Activated CD8-positive, alpha-beta T cell treated with anti-CD3 and anti-CD28 coated beads for 36 hours (primary cell): ENCODE measurements at regions not wholly inside any gene's neighbourhood (a gene's known extent, or its start where the extent isn't known, plus 50 kb on each side); places are given as distances from the start of the nearest gene placed in this dataset.

Experiments used
- ATAC-seq: fragments of 200-7000 bp; cut with Tn5 transposase; one replicate; pipeline ENCODE4 v1.10.0; 2021; ENCODE audit warnings: mild to moderate bottlenecking, moderate library complexity
- CTCF ChIA-PET: fragments of 350-600 bp; sonication (Branson Sonifier 250); formaldehyde crosslinking; loops from one replicate; lab custom pipeline; 2021; ENCODE audit warnings: antibody characterized with exemption; lab: Charles Lee
- POLR2A ChIA-PET: fragments of 350-600 bp; sonication (Branson Sonifier 250); formaldehyde crosslinking; loops from one replicate; lab custom pipeline; 2021; ENCODE audit warnings: antibody characterized with exemption; lab: Charles Lee
- DNase-seq: peaks from one replicate; pipeline ENCODE4 v3.0.0-alpha.2; 2020
- H3K27ac Mint-ChIP-seq: one replicate; pipeline ENCODE4 v1.8.0; 2021; ENCODE audit warnings: mild to moderate bottlenecking, mixed read lengths
- H3K27me3 Mint-ChIP-seq: one replicate; pipeline ENCODE4 v1.8.0; 2021; ENCODE audit warnings: mixed read lengths
- H3K36me3 Mint-ChIP-seq: one replicate; pipeline ENCODE4 v1.8.0; 2021; ENCODE audit warnings: low read depth, mixed read lengths
- H3K4me1 Mint-ChIP-seq: one replicate; pipeline ENCODE4 v1.8.0; 2021; ENCODE audit warnings: low read depth, mixed read lengths
- H3K4me3 Mint-ChIP-seq: one replicate; pipeline ENCODE4 v1.8.0; 2021; ENCODE audit warnings: mild to moderate bottlenecking, moderate library complexity, mixed read lengths
- H3K9me3 Mint-ChIP-seq: one replicate; pipeline ENCODE4 v1.8.0; 2021; ENCODE audit warnings: mixed read lengths
- CTCF ChIP-seq: fragments of 200-600 bp; IDR thresholded peaks from one replicate; pipeline ENCODE4 v1.8.0; 2022; ENCODE audit warnings: antibody characterized with exemption, mild to moderate bottlenecking
- intact Hi-C: fragments of 100-400 bp; cut with micrococcal nuclease; formaldehyde crosslinking; loops from one replicate; pipeline ENCODE4 v1.10.0; 2022

GRCh38 chr1:169043823-169044222, 62.7 kb upstream of the ATP1B1 start:
- Mint-ChIP-seq H3K27me3 (no peaks in the 10 kb centered on the region), H3K4me1 (peaks cover 57% of the 10 kb centered on the region), H3K4me3 (no peak overlapping the region), H3K27ac (peak overlapping the region; percentile 87), H3K36me3 (no peaks in the 10 kb centered on the region), H3K9me3 (no peaks in the 10 kb centered on the region)
- POLR2A ChIA-PET = interaction anchor here (0.7 to 1.1 kb wide), 3 partner anchors 25 to 347 kb away, joined by 3 read pairs; no protein-coding TSS in a partner anchor
- CTCF ChIA-PET = no interaction called here
- ATAC-seq = peak; percentile 22
- DNase-seq = no peak
- no peak for TF ChIP-seq CTCF
- intact Hi-C loops = no loop called here

- TF ChIP-seq CTCF = no peak
- ChIA-PET CTCF (no interaction called here), POLR2A (interaction anchor here (0.7 to 1.1 kb wide), 3 partner anchors 24 to 346 kb away, joined by 3 read pairs; no protein-coding TSS in a partner anchor)
- no peaks in the 10 kb centered on the region for H3K9me3 Mint-ChIP-seq
- H3K27me3 Mint-ChIP-seq = no peaks in the 10 kb centered on the region
- peak overlapping the region; percentile 87 for H3K27ac Mint-ChIP-seq
- peak overlapping the region; percentile 13 for H3K4me3 Mint-ChIP-seq
- DNase-seq = peak; percentile 68
- intact Hi-C loops = no loop called here
- no peaks in the 10 kb centered on the region for H3K36me3 Mint-ChIP-seq
- peak; percentile 96 for ATAC-seq
- peaks cover 62% of the 10 kb centered on the region for H3K4me1 Mint-ChIP-seq
These were observed 62.2 kb upstream of the ATP1B1 start for GRCh38 chr1:169044296-169044695.

- no peak for TF ChIP-seq CTCF
- Mint-ChIP-seq H3K4me1 (peaks cover 68% of the 10 kb centered on the region), H3K4me3 (no peak overlapping the region), H3K36me3 (no peaks in the 10 kb centered on the region), H3K27ac (peak overlapping the region; percentile 70), H3K9me3 (no peaks in the 10 kb centered on the region), H3K27me3 (no peaks in the 10 kb centered on the region)
- CTCF ChIA-PET = no interaction called here
- ATAC-seq = no peak
- POLR2A ChIA-PET = no interaction called here
- intact Hi-C loops = no loop called here
- DNase-seq = no peak
These were observed 61.5 kb upstream of the ATP1B1 start for GRCh38 chr1:169044971-169045370.

- H3K4me3 Mint-ChIP-seq = no peak overlapping the region
These were observed 59.8 kb upstream of the ATP1B1 start for GRCh38 chr1:169046671-169047070.

GRCh38 chr1:169047074-169047473, 59.4 kb upstream of the ATP1B1 start:
- no peaks in the 10 kb centered on the region for H3K36me3 Mint-ChIP-seq
- ATAC-seq (no peak), DNase-seq (no peak)
- no peaks in the 10 kb centered on the region for H3K9me3 Mint-ChIP-seq
- H3K27ac Mint-ChIP-seq = peak overlapping the region; percentile 37
- POLR2A ChIA-PET = no interaction called here
- peaks cover 68% of the 10 kb centered on the region for H3K4me1 Mint-ChIP-seq
- intact Hi-C loops = no loop called here
- no peak for TF ChIP-seq CTCF
- no peak overlapping the region for H3K4me3 Mint-ChIP-seq
- H3K27me3 Mint-ChIP-seq = no peaks in the 10 kb centered on the region
- CTCF ChIA-PET = no interaction called here

More at GRCh38 chr1:169046671-169047070, 59.8 kb upstream of the ATP1B1 start:
- no peaks in the 10 kb centered on the region for H3K36me3 Mint-ChIP-seq
- intact Hi-C loops = no loop called here
- H3K9me3 Mint-ChIP-seq = no peaks in the 10 kb centered on the region
- ChIA-PET CTCF (no interaction called here), POLR2A (no interaction called here)
- DNase-seq (no peak), ATAC-seq (no peak)
- H3K27me3 Mint-ChIP-seq = no peaks in the 10 kb centered on the region
- no peak for TF ChIP-seq CTCF
- no peak overlapping the region for H3K27ac Mint-ChIP-seq
- H3K4me1 Mint-ChIP-seq = peaks cover 68% of the 10 kb centered on the region
